ENCODE measurements at regions not wholly inside any gene's neighbourhood (a gene's known extent, or its start where the extent isn't known, plus 50 kb on each side); places are given as distances from the start of the nearest gene placed in this dataset.

- DNase-seq (ENCODE audit: low read depth, low spot score): no peak
- in situ Hi-C loops (cut with HindIII; ENCODE audit: low pct_unique_long_range_greater_than_20kb, low sequenced_read_pairs): no loop called here
- Histone ChIP-seq H3K27ac (ENCODE audit: low read length) (no peak overlapping the region), H3K36me3 (ENCODE audit: control insufficient read depth, insufficient read depth, low read length) (no peaks in the 10 kb centered on the region), H3K4me1 (ENCODE audit: control insufficient read depth, insufficient read depth, low read length) (no peaks in the 10 kb centered on the region), H3K27me3 (ENCODE audit: control insufficient read depth, insufficient read depth, low read length) (no peaks in the 10 kb centered on the region), H3K9me3 (ENCODE audit: control insufficient read depth, insufficient read depth, low read depth, low read length) (no peaks in the 10 kb centered on the region), H3K4me3 (ENCODE audit: low read depth in 2 of 2, low read length in 2 of 2) (no peak overlapping the region)
- TF ChIP-seq TCF7L2 (IDR thresholded peaks at IDR 0.05; ENCODE audit: low read depth, low read length) (no peak), POLR2AphosphoS5 (IDR thresholded peaks at IDR 0.05; ENCODE audit: low read depth, low read length) (no peak)
- no peak for ATAC-seq
- no TSS peak for BruUV-seq (replicated peaks)
- ChIA-PET POLR2A (no interaction called here), CTCF (no interaction called here)
- intact Hi-C loops (cut with micrococcal nuclease; ENCODE audit: unreplicated experiment): no loop called here
Measured at GRCh38 chr6:112800916-112801315, 453.8 kb downstream of the RFPL4B start.

DNA sequence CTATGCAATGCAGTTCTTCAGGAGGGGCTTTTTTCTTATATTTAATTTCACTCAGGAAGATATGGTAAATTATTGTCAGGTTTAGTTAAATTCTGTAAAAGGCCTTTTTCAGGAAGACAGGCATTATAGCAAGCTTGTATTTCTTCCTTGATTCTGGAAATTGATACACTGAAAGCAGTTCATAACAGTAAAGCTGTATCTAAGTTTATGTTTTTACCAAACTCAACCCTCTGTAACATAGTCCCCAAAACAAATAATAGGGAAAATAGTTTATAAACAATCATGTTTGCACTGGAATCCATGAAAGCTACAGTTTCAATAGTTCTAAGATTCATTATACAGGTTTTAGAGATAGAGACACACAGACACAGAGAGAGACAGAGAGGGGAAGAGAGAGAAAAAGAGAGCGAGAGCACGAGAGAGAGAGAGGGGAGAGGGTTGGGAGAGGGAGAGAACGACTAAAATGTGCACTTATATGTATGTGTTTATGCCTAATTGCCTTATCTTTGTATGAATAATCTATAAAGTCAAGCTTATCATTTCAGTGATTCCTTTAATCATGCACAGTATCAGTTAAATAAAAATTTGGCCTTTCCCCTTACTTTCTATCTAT, 454.4 kb downstream of the RFPL4B start:
- H3K27ac ChIP-seq (ENCODE audit: low read length): no peak overlapping the region
- intact Hi-C loops (cut with micrococcal nuclease; ENCODE audit: unreplicated experiment): no loop called here

DNA sequence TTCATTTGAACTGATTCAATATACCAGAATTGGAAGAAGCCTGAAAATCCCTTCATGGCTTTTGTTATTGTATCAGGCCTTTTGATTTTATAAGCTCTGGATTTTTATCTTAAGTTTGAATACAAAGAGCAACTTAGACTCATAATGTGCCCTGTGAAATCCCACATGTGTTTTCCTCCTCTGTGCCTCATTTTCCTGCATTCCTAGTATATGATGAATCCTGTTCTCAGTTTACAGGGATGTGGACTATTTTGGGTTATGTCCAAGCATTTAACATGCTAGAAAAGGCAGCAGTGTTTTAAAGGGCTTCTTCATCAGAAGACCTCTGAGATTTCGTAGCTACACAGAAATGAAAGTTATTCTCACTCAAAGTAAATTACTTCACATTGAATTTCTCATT, 455.0 kb downstream of the RFPL4B start:
- Histone ChIP-seq H3K4me3 (ENCODE audit: low read depth in 2 of 2, low read length in 2 of 2) (no peak overlapping the region), H3K9me3 (ENCODE audit: control insufficient read depth, insufficient read depth, low read depth, low read length) (no peaks in the 10 kb centered on the region), H3K4me1 (ENCODE audit: control insufficient read depth, insufficient read depth, low read length) (no peaks in the 10 kb centered on the region), H3K36me3 (ENCODE audit: control insufficient read depth, insufficient read depth, low read length) (no peaks in the 10 kb centered on the region), H3K27me3 (ENCODE audit: control insufficient read depth, insufficient read depth, low read length) (no peaks in the 10 kb centered on the region), H3K27ac (ENCODE audit: low read length) (no peak overlapping the region)
- DNase-seq (ENCODE audit: low read depth, low spot score) (no peak), ATAC-seq (no peak)
- intact Hi-C loops (cut with micrococcal nuclease; ENCODE audit: unreplicated experiment) (no loop called here), in situ Hi-C loops (cut with HindIII; ENCODE audit: low pct_unique_long_range_greater_than_20kb, low sequenced_read_pairs) (no loop called here)
- TF ChIP-seq TCF7L2 (IDR thresholded peaks at IDR 0.05; ENCODE audit: low read depth, low read length): no peak
- TF ChIP-seq, protein P1, sequence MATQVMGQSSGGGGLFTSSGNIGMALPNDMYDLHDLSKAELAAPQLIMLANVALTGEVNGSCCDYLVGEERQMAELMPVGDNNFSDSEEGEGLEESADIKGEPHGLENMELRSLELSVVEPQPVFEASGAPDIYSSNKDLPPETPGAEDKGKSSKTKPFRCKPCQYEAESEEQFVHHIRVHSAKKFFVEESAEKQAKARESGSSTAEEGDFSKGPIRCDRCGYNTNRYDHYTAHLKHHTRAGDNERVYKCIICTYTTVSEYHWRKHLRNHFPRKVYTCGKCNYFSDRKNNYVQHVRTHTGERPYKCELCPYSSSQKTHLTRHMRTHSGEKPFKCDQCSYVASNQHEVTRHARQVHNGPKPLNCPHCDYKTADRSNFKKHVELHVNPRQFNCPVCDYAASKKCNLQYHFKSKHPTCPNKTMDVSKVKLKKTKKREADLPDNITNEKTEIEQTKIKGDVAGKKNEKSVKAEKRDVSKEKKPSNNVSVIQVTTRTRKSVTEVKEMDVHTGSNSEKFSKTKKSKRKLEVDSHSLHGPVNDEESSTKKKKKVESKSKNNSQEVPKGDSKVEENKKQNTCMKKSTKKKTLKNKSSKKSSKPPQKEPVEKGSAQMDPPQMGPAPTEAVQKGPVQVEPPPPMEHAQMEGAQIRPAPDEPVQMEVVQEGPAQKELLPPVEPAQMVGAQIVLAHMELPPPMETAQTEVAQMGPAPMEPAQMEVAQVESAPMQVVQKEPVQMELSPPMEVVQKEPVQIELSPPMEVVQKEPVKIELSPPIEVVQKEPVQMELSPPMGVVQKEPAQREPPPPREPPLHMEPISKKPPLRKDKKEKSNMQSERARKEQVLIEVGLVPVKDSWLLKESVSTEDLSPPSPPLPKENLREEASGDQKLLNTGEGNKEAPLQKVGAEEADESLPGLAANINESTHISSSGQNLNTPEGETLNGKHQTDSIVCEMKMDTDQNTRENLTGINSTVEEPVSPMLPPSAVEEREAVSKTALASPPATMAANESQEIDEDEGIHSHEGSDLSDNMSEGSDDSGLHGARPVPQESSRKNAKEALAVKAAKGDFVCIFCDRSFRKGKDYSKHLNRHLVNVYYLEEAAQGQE (IDR thresholded peaks at IDR 0.05; ENCODE audit: insufficient read depth in 1 of 2, low read depth in 2 of 2, low read length in 1 of 2): no peak
- TF ChIP-seq SIN3A (IDR thresholded peaks at IDR 0.05; ENCODE audit: borderline replicate concordance, insufficient read depth, low read depth, low read length): no peak
- TF ChIP-seq, protein P2, sequence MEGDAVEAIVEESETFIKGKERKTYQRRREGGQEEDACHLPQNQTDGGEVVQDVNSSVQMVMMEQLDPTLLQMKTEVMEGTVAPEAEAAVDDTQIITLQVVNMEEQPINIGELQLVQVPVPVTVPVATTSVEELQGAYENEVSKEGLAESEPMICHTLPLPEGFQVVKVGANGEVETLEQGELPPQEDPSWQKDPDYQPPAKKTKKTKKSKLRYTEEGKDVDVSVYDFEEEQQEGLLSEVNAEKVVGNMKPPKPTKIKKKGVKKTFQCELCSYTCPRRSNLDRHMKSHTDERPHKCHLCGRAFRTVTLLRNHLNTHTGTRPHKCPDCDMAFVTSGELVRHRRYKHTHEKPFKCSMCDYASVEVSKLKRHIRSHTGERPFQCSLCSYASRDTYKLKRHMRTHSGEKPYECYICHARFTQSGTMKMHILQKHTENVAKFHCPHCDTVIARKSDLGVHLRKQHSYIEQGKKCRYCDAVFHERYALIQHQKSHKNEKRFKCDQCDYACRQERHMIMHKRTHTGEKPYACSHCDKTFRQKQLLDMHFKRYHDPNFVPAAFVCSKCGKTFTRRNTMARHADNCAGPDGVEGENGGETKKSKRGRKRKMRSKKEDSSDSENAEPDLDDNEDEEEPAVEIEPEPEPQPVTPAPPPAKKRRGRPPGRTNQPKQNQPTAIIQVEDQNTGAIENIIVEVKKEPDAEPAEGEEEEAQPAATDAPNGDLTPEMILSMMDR (IDR thresholded peaks at IDR 0.05): no peak
- ChIA-PET CTCF (no interaction called here), POLR2A (no interaction called here)
- no TSS peak for BruUV-seq (replicated peaks)

More for the DNA sequence above, 454.4 kb downstream of the RFPL4B start:
- ChIA-PET POLR2A (no interaction called here), CTCF (no interaction called here)
- in situ Hi-C loops (cut with HindIII; ENCODE audit: low pct_unique_long_range_greater_than_20kb, low sequenced_read_pairs): no loop called here
- no peak for ATAC-seq
- TF ChIP-seq POLR2AphosphoS5 (IDR thresholded peaks at IDR 0.05; ENCODE audit: low read depth, low read length) (no peak), TCF7L2 (IDR thresholded peaks at IDR 0.05; ENCODE audit: low read depth, low read length) (no peak)
- TF ChIP-seq, protein P2 (IDR thresholded peaks at IDR 0.05): no peak
- TF ChIP-seq, protein P1 (IDR thresholded peaks at IDR 0.05; ENCODE audit: insufficient read depth in 1 of 2, low read depth in 2 of 2, low read length in 1 of 2): no peak
- no peaks in the 10 kb centered on the region for H3K27me3 ChIP-seq (ENCODE audit: control insufficient read depth, insufficient read depth, low read length)
- no peaks in the 10 kb centered on the region for H3K9me3 ChIP-seq (ENCODE audit: control insufficient read depth, insufficient read depth, low read depth, low read length)
- H3K36me3 ChIP-seq (ENCODE audit: control insufficient read depth, insufficient read depth, low read length): no peaks in the 10 kb centered on the region
- BruUV-seq (replicated peaks): no TSS peak
- no peaks in the 10 kb centered on the region for H3K4me1 ChIP-seq (ENCODE audit: control insufficient read depth, insufficient read depth, low read length)
- DNase-seq (ENCODE audit: low read depth, low spot score): no peak
- H3K4me3 ChIP-seq (ENCODE audit: low read depth in 2 of 2, low read length in 2 of 2): no peak overlapping the region
